ENCODE measurements at regions not wholly inside any gene's neighbourhood (a gene's known extent, or its start where the extent isn't known, plus 50 kb on each side); places are given as distances from the start of the nearest gene placed in this dataset.

DNA sequence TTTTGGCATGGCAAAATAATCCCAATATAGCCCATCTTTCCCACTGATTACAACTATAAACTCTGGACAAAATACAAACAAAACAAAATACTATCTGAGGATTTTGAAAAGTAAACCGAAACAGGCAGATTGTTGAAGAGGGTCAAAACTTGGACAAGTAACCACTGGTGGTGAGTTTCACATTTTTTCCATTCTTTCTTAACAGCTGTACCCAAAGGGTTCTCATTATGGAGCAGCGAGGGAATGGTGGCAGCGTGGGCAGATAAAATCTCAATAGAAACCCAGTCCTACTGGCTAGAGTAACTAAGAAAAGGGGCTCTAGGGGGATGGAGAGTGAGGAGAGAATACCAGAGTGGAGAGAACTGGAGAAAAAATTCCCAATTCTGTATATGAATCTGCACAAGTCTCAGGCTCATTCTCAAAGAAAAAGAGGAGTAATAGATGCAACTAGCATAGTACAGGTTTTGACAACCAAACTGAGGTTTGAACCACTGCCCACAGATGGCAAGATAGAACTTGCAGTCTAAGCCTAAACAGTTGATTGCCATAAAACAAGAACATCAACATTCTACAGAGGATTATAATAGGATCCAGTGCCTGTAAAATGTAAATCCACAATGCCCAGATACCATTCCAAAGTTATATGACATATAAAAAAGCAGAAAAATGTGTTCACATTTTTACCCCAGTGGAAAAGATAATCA lies 284.5 kb downstream of the KCNRG start:
- DNase-seq (ENCODE audit: extremely low read depth, low read depth), result no peak
- H3K4me3 ChIP-seq (replicated peaks; ENCODE audit: low read depth, low read length), result no peak overlapping the region
- no peak for TF ChIP-seq CTCF (IDR thresholded peaks at IDR 0.05; ENCODE audit: low read depth, low read length, missing control alignments)

GRCh38 chr13:50303963-50304721 lies 288.9 kb downstream of the KCNRG start:
- no peak for DNase-seq (ENCODE audit: extremely low read depth, low read depth)
- no peak for TF ChIP-seq CTCF (IDR thresholded peaks at IDR 0.05; ENCODE audit: low read depth, low read length, missing control alignments)
- H3K4me3 ChIP-seq (replicated peaks; ENCODE audit: low read depth, low read length), result no peak overlapping the region

DNA sequence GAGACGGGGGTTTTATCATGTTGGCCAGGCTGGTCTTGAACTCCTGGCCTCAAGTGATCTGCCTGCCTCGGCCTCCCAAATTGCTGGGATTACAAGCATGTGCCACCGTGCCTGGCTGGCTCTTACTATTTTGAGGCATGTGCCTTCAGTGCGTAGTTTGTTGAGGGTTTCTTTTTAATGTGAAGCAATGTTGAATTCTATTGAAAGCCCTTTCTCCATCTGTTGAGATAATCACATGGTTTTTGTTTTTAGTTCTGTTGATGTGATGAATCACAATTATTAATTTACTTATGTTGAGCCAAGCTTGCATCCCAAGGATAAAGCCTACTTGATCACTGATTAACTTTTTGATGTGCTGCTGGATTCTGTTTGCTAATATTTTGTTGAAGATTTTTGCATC lies 290.9 kb downstream of the KCNRG start:
- no peak for DNase-seq (ENCODE audit: extremely low read depth, low read depth)

GRCh38 chr13:50309318-50309717 lies 294.1 kb downstream of the KCNRG start:
- TF ChIP-seq CTCF (IDR thresholded peaks at IDR 0.05; ENCODE audit: low read depth, low read length, missing control alignments), result no peak
- no peak overlapping the region for H3K4me3 ChIP-seq (replicated peaks; ENCODE audit: low read depth, low read length)
- no peak for DNase-seq (ENCODE audit: extremely low read depth, low read depth)

More for the DNA sequence above, 290.9 kb downstream of the KCNRG start:
- H3K4me3 ChIP-seq (replicated peaks; ENCODE audit: low read depth, low read length), result no peak overlapping the region
- TF ChIP-seq CTCF (IDR thresholded peaks at IDR 0.05; ENCODE audit: low read depth, low read length, missing control alignments), result no peak

DNA sequence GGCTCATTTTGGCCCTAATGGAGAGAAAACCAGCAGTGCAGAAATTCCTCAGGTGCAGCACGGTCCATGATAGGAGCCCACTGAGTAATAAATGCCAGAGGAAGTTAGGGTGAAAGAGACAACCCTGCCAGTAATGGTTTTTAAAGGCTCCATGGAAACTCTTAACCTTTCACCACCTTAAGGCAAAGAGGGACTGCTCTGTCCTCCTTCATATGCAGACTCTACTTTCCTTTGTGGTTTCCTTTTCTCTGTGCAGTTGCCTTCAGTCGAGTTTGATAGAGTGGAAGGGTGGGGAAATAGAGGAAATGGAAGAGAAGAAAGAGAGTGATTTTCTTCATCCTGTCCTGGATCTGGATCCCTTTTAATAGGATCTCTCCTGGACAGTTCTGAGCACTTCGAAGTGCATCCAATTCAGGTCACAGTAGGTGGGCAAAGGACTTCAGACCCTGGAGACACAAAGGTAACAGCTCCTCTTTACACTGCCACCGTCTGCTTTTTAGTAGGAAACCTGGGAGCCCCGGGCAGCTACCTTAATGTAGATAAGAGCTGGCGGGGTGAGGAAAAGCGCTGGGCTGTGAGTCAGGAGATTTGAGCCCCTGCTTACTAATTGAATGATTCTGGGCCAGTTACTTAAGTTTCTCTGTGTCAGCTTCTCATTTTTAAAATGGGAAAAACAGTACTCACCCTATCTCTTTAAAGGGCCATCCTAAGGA lies 294.8 kb downstream of the KCNRG start:
- DNase-seq (ENCODE audit: extremely low read depth, low read depth), result no peak
- no peak overlapping the region for H3K4me3 ChIP-seq (replicated peaks; ENCODE audit: low read depth, low read length)

GRCh38 chr13:50310734-50311133 lies 295.5 kb downstream of the KCNRG start:
- no peak overlapping the region for H3K4me3 ChIP-seq (replicated peaks; ENCODE audit: low read depth, low read length)
- no peak for DNase-seq (ENCODE audit: extremely low read depth, low read depth)
- TF ChIP-seq CTCF (IDR thresholded peaks at IDR 0.05; ENCODE audit: low read depth, low read length, missing control alignments), result no peak

More for the DNA sequence above, 294.8 kb downstream of the KCNRG start:
- no peak for TF ChIP-seq CTCF (IDR thresholded peaks at IDR 0.05; ENCODE audit: low read depth, low read length, missing control alignments)
